Activated naive CD4-positive, alpha-beta T cell treated with anti-CD3 and anti-CD28 coated beads for 36 hours (primary cell): ENCODE measurements at regions not wholly inside any gene's neighbourhood (a gene's known extent, or its start where the extent isn't known, plus 50 kb on each side); places are given as distances from the start of the nearest gene placed in this dataset.

ENCODE experiments used
- CTCF ChIA-PET: fragments of 350-600 bp; sonication (Branson Sonifier 250); formaldehyde crosslinking; loops from one replicate; lab custom pipeline; 2021; ENCODE audit warnings: antibody characterized with exemption; lab: Charles Lee
- DNase-seq: peaks from one replicate; pipeline ENCODE4 v3.0.0-alpha.2; 2020
- H3K27ac Mint-ChIP-seq: one replicate; pipeline ENCODE4 v1.8.0; 2021; ENCODE audit warnings: mild to moderate bottlenecking, mixed read lengths
- H3K27me3 Mint-ChIP-seq: one replicate; pipeline ENCODE4 v1.8.0; 2021; ENCODE audit warnings: low read depth, mixed read lengths
- H3K36me3 Mint-ChIP-seq: one replicate; pipeline ENCODE4 v1.8.0; 2021; ENCODE audit warnings: low read depth, mixed read lengths
- H3K4me1 Mint-ChIP-seq: one replicate; pipeline ENCODE4 v1.8.0; 2021; ENCODE audit warnings: low read depth, mixed read lengths
- H3K4me3 Mint-ChIP-seq: one replicate; pipeline ENCODE4 v1.8.0; 2021; ENCODE audit warnings: mild to moderate bottlenecking, moderate library complexity, mixed read lengths
- H3K9me3 Mint-ChIP-seq: one replicate; pipeline ENCODE4 v1.8.0; 2021; ENCODE audit warnings: mixed read lengths
- intact Hi-C: fragments of 100-400 bp; cut with micrococcal nuclease; formaldehyde crosslinking; loops from one replicate; pipeline ENCODE4 v1.15.1; 2023

DNA sequence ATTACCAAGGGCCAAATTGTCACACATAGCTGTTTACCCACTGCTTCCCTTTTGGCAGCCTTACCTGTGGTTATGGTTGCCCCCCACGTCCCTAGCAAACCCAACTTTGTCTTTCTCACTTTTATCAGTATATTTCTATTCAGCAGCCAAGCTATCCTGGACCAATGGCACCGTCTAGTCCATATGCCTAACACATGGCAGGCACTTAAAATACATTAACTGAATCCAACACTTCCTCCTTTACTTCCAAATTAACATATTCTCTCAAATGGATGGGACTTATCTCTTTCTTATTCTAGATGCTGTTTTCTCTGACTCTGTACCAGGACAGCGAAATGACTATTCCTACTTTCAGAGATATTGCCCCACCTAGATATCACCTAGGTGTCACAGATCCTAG is 50.9 kb upstream of the SLC44A1 start:
- intact Hi-C loops: no loop called here
- Mint-ChIP-seq H3K27me3 (no peaks in the 10 kb centered on the region), H3K36me3 (no peaks in the 10 kb centered on the region), H3K9me3 (no peaks in the 10 kb centered on the region), H3K4me1 (no peaks in the 10 kb centered on the region), H3K4me3 (no peak overlapping the region), H3K27ac (no peak overlapping the region)
- DNase-seq: no peak
- CTCF ChIA-PET: no interaction called here

DNA sequence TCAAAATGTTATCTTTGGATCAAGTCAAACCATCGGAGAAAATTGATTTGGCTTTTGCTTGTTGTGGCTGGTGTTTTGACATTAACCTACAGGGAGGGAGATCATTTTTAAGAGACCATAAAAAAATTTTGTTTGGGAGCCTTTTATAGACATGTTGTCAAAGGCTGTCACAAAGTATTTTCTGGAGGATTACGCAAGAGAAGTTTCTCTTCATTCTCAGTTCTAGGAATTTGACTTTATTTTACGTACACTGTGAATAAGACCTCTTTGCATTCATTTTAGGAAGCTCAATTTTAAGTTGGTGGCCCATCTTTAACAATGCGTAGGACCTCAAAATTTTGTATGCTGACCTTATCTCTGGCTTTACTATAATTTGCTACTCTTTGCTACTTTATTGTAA is 50.2 kb upstream of the SLC44A1 start:
- CTCF ChIA-PET: no interaction called here
- H3K9me3 Mint-ChIP-seq: no peaks in the 10 kb centered on the region
- no peaks in the 10 kb centered on the region for H3K36me3 Mint-ChIP-seq
- H3K4me3 Mint-ChIP-seq: no peak overlapping the region
- DNase-seq: no peak
- no peaks in the 10 kb centered on the region for H3K4me1 Mint-ChIP-seq
- H3K27me3 Mint-ChIP-seq: no peaks in the 10 kb centered on the region
- intact Hi-C loops: no loop called here
- no peak overlapping the region for H3K27ac Mint-ChIP-seq
